Stimulated activated CD4-positive, alpha-beta T cell treated with anti-CD3 and anti-CD28 coated beads, Interleukin-12 subunit alpha, Interleukin-12 subunit beta, amount 100 ng/mL, for 24 hours (primary cell): ENCODE measurements at regions not wholly inside any gene's neighbourhood (a gene's known extent, or its start where the extent isn't known, plus 50 kb on each side); places are given as distances from the start of the nearest gene placed in this dataset.
"Not testable (repeated sequence)": the region's sequence is repeated elsewhere in the genome, so short reads cannot be mapped to it uniquely, and the experiment has no call there.

ENCODE experiments used
- DNase-seq, 2 experiments: peaks; one replicate each; pipeline ENCODE4 v3.0.0-alpha.2; 2020; ENCODE audit warnings: low read depth in 2 of 2

DNA sequence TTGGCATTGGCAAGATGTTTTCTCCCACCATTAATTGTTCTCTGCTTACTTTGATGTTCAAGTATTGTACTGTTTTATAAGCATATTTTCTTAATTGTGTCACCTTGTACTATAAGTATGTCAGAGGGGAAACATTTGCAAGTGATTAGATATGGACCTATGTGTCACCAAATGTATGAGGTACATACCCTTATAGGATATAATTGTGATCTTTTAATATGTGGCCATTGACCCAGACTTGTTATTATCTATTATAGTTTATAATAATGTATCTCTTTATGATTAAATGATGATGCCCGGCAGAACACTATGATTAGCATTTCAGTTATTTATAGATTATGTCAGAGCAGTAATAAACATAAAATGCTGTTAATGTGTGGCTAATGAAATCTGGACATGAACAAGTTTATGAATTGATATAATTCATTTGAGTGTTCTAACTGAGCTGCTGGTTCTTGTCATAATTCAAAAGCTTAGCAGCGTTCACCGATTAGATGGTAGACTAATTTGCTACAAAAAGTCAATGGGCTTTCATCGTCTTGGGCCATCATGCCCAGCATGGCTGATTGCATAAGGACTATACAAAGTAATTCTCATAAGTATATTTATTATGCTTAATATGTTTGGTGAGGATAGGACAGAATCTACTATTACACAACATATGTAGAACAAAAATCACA is 480.9 kb upstream of the FANCL start:
- no peak for DNase-seq

DNA sequence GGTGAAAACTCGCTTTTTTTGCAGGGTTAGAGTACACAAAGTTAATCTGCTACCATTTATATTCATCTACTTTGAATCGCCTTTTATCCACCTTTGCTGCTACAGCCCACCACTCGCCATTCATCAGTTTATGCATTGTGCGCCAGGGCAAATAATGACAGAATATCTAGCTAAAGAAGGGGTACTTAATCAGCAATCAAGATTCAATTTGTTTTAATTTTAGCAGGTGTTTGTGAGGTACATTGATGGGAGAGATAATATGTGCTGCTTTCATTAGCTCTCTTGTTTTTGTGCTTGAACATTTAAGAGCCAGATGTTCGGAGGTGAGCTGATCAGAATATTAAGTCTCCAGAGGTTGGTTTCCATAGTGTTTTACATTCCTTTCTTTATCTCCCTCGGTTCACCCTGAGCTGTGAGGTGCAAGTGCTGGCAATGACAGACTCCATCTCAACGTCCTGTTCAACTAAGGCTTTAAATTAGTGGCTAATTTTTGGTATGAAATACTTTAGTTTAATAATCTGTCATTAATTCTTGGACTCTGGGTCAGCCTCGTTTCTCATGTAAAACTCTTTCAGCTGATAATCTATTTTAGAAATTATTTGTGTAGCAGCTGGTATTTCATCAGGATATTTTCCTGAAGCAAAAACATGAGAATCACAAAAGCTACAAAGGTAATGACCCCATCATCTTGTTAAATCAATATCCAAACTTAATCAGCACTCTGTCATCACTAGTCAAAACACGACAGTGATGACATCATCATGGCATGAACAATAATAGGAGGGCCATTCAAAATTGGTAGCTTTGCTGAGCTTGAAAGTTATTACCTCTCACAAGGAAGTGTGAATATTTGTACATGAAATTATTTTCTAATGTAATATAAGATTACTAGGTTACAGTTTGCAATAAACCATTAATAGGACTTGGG is 479.9 kb upstream of the FANCL start:
- DNase-seq: no peak

DNA sequence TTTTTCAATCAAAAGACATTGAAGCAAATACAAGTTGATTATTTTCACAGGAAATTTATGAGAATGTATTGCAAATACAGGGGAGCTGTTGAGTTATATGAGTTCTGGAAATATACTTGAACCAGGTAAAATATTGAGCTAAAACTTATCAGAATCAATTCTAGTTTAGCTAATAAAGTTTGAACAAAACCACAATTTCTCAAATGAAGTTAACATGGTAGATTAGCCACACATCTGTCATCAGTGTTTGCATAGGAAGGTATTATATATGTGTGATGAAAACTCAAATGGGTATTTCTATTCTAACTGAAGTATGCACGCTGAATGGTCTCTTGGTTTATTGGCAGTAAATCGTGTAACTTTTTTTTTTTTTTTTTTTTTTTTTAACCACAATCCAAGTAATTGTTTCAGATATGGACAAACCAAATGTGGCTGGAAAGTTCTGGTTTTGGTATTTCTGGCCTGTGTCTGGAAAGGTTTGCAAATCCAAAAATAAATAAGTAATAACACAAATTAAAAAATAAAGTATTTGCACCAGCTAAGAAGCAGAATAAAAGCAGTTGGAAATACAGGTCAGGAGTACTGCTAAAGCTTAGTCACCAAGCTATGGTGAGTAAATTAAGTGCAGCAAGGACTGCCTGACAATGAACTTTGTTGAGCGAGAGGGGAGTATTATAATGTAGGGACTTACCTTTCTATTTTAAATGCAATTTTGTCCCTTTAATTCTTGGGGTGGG is 479.1 kb upstream of the FANCL start:
- no peak for DNase-seq

- no peak for DNase-seq
Observed at GRCh38 chr2:58715344-58715743, 474.2 kb upstream of the FANCL start.

DNA sequence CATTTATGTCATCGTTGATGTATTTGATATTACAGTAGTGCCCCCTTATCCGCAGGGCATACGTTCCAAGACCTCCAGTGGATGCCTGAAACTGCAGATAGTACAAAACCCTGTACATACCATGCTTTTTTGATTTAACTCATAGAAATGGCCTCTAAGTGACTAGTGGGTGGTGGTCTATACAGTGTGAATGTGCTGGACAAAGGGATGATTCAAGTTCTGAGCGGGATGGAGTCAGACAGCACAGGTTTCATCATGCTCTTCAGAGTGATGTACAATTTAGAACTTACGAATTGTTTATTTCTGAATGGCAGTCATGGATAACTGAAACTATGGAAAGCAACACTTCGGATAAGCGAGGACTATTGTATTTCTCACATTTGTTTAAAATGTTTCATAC is 473.1 kb upstream of the FANCL start:
- no peak for DNase-seq

DNA sequence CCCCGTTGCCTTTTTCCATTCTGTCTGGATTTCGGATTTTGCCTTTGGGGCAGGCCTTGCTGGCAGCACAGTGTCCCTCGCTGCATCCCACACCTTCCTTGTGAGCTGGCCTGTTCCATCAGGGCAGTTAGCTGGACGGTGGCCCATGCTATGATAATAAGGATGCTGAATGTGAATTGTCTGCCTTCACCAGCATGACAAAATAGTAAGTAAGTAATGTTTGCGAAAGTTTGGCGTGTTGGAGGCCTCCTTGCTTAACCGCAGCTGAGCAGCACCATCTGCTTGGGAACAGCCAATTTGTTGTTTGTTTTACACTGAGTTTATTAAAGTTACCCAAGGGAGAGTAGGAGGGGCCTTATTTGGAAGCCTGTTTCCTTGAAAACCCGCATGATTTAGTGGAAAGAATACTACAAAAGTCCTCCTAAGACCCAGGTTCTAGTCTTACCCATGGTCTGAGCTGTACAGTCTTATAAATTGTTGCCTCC is 469.7 kb upstream of the FANCL start:
- DNase-seq: no peak

GRCh38 chr2:58709687-58710354 is 468.7 kb upstream of the FANCL start:
- no peak for DNase-seq

- DNase-seq: no peak
Observed at GRCh38 chr2:58709274-58709673, 468.1 kb upstream of the FANCL start.

DNA sequence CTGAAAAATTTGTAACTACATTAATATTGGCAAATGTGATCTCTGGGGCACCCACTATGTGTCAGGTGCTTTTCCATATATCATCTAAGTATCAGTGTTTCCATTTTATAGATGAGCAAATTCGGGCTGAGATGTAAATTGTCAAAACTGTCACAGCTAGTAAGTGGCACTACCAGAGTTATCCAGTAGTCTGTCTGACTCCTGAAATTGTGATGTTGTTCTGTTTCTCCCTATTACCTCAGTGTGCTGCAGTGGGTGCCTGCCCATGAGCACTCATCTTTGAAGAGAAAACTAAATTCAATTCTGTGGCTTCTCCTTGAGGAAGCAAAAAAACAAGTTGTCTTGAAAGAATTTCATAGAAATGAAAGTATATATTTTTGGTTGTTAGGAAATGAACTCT is 467.4 kb upstream of the FANCL start:
- no peak for DNase-seq

- no peak for DNase-seq
Observed at GRCh38 chr2:58702302-58702885, 461.3 kb upstream of the FANCL start.

- DNase-seq: no peak
Observed at GRCh38 chr2:58701688-58702301, 460.7 kb upstream of the FANCL start.

DNA sequence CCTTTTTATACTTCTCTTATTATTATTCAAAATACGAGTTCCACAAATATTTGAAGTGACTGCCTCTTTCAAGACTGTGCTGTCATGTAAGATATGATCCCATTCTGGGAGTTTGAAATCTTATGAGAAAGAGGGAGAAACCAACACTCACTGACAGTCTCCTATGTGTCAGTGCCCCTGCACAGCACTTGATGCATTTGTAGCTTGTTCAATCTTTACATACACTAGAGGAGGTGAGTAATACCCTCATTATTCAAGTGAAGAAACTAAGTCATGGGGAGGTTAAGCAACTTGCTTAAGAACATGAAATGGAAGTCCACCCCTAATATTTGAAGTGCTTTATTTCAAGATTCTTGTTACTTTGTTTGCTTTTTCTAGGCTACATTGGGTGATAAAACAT is 459.5 kb upstream of the FANCL start:
- DNase-seq: no peak

DNA sequence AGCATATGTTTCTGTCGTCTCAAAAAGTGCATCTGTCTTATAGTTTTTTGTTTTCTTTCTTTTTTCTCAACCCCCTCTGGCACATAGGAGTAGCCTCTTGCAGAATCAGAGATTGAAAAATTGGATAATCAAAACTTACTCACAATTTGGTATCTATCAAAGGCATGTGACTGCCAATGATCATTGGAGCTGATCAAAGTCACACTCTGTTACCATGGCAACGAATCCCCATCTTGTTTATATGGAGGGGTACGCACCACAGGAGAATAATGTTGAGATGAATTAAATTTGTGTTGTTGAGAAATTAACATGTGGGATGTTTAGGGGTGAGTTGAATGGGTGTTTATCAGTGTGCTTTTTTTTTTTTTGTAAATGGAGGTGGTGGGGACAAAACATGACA is 458.3 kb upstream of the FANCL start:
- DNase-seq: no peak

DNA sequence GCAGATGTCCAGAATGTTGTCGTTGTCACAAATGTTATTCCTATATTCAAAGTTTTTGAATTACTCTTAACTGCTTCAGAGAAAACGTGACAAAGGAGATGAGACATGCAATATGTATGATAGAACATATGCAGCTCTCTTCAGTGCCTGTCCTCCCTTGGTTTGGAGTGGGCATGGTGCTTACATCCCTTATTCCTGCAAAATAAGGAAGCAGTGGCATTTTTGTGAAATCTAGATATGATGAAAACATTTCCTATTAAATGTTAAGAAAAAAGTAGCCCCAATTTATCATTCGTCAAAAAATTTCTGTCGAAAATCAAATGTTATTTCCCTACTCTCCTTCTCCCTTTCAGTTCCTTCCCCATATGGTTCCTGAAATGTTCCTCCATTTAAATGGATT is 457.5 kb upstream of the FANCL start:
- no peak for DNase-seq

DNA sequence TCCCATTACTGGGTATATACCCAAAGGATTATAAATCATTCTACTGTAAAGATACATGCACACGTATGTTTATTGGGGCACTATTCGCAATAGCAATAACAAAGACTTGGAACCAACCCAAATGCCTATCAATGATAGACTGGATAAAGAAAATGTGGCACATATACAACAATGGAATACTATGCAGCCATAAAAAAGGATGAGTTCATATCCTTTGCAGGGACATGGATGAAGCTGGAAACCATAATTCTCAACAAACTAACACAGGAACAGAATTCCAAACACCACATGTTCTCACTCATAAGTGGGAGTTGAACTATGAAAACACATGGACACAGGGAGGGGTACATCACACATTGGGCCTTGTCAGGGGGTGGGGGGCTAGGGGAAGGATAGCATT is 453.0 kb upstream of the FANCL start:
- DNase-seq: not testable (repeated sequence)

- not testable (repeated sequence) for DNase-seq
Observed at GRCh38 chr2:58691041-58691440, 449.9 kb upstream of the FANCL start.

DNA sequence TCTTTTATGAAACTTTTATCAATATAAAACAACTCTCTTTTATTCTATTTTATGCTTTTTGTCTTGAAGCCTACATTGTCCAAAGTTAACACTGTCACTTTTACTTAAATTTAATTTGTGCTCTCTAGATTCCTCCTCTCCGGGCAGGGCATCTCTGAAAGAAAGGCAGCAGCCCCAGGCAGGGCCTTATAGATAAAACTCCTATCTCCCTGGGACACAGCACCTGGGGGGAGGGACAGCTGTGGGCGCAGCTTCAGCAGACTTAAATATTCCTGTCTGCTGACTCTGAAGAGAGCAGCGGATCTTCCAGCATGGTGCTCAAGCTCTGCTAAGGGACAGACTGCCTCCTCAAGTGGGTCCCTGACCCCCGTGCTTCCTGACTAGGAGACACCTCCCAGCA is 447.7 kb upstream of the FANCL start:
- DNase-seq: no peak

DNA sequence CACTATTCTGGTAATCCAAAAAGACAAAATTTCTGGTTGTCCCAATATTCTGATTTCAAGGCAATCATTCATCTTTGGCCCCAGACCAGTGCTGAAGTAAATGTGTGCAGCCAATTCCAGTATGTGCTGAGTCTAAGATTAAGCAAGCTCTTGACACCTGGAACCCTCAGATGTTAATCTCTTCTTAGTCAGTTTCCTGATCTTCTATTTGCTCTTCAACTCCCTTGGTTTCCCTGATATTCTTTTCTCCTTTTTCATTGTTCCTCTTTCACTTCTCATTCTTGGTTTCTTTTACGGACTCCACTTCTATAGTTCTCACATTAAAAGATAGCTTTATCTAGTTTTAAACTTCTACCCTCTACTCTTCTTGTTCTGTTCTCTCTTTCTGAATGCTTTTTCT is 445.7 kb upstream of the FANCL start:
- no peak for DNase-seq

DNA sequence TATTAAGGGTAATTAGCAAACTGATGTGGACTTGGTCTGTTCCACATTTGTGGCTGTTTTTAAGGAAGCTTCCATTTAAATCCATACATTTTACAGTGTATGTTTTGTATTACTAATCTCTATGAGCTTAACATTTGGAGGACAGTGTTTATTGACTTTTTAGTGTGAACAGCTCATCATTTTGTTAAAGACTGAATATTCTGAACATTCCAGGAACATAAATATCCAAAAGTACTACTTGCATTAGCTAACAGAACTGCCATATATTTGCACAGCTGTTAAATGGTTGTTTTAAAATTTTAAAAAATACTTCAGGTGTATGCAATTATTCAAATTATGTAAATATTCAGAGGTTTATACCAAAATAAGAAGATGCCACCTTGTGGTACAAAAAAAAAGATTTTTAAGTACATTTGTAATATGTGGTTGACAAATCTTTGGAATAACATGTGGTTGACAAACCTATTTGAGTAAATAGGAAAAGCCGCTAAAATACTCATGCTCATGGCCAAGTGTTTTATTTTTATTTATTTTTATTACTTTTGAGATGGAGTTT is 439.7 kb upstream of the FANCL start:
- no peak for DNase-seq

GRCh38 chr2:58677748-58678147 is 436.6 kb upstream of the FANCL start:
- DNase-seq: no peak

DNA sequence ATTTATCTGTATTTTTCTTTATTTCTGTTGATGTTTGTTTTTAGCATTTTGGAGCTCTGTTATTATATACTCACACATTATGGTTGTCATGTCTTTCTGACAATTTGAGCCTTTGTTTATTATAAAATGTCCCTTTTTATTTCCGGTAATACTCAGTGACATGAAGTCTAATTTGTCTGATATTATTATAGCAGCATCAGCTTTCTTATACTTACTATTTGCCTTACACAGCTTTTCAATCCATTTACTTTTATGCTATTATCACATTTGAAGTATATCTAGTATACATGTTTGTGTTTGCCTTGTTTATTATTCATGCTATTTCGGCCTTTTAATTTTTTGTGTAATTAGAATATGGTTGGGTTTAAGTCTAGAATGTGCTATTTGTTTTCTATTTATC is 430.6 kb upstream of the FANCL start:
- no peak for DNase-seq
